DOHH2 (cell line): ENCODE measurements at regions not wholly inside any gene's neighbourhood (a gene's known extent, or its start where the extent isn't known, plus 50 kb on each side); places are given as distances from the start of the nearest gene placed in this dataset.

Experiments used
- EZH2phosphoT487 ChIP-seq: fragments of 200-600 bp; sonication (generic); IDR thresholded peaks from 2 replicates; pipeline ENCODE4 v1.6.1; 2017; ENCODE audit warnings: borderline replicate concordance, mild to moderate bottlenecking, antibody characterized with exemption, low read length, moderate library complexity, mixed read lengths
- TF ChIP-seq, protein P1 (sequence below): fragments of 200-600 bp; sonication (generic); IDR thresholded peaks from one replicate; pipeline ENCODE4 v1.5.1; 2014; ENCODE audit warnings: antibody characterized with exemption, mild to moderate bottlenecking, low read depth, low read length; ENCODE audit not compliant: poor library complexity, severe bottlenecking

DNA sequence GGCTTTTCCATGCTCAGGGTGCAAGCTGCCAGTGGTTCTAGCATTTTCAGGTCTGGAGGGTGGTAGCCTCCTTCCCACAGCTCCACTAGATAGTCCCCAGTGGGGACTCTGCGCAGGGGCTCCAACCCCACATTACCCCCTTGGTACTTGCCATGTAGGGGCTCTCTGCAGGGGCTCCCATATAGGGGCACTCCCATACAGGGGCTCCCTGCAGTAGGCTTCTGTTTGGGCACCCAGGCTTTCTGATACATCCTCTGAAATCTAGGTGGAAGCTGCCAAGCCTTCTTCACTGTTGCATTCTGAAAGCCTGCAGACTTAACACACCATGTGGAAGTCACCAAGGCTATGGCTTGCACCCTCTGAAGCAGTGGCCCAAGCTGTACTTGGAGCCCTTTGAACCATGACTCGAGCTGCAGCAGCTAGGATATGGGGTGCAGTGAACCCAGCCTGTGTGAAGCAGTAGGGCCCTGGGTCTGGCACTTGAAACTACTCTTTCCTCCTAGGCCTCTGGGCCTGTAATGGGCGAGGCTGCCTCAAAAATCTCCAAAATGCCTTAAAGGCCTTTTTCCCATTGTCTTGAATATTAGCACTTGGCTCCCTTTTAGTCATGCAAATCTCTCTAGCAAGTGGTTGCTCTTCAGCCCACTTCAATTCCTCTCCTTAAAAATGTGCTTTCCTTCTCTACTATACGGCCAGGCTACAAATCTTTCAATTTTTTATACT is 96.4 kb downstream of the TPRA1 start:
- TF ChIP-seq EZH2phosphoT487, result no peak
- TF ChIP-seq, protein P1, sequence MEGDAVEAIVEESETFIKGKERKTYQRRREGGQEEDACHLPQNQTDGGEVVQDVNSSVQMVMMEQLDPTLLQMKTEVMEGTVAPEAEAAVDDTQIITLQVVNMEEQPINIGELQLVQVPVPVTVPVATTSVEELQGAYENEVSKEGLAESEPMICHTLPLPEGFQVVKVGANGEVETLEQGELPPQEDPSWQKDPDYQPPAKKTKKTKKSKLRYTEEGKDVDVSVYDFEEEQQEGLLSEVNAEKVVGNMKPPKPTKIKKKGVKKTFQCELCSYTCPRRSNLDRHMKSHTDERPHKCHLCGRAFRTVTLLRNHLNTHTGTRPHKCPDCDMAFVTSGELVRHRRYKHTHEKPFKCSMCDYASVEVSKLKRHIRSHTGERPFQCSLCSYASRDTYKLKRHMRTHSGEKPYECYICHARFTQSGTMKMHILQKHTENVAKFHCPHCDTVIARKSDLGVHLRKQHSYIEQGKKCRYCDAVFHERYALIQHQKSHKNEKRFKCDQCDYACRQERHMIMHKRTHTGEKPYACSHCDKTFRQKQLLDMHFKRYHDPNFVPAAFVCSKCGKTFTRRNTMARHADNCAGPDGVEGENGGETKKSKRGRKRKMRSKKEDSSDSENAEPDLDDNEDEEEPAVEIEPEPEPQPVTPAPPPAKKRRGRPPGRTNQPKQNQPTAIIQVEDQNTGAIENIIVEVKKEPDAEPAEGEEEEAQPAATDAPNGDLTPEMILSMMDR, result no peak
